ENCODE measurements at regions not wholly inside any gene's neighbourhood (a gene's known extent, or its start where the extent isn't known, plus 50 kb on each side); places are given as distances from the start of the nearest gene placed in this dataset.

GRCh38 chr17:72303787-72304733, 183.2 kb downstream of the SOX9 start:
- no peak overlapping the region for H3K4me3 ChIP-seq (ENCODE audit: low read length)
- no peak for TF ChIP-seq CTCF (conservative IDR thresholded peaks at IDR 0.05; ENCODE audit: low read depth, low read length)
- no peak for DNase-seq (ENCODE audit: low read depth)

GRCh38 chr17:72304859-72305258, 184.0 kb downstream of the SOX9 start:
- DNase-seq (ENCODE audit: low read depth), result no peak
- TF ChIP-seq CTCF (conservative IDR thresholded peaks at IDR 0.05; ENCODE audit: low read depth, low read length), result no peak
- H3K4me3 ChIP-seq (ENCODE audit: low read length), result no peak overlapping the region

- H3K4me3 ChIP-seq (ENCODE audit: low read length), result no peak overlapping the region
- no peak for DNase-seq (ENCODE audit: low read depth)
- TF ChIP-seq CTCF (conservative IDR thresholded peaks at IDR 0.05; ENCODE audit: low read depth, low read length), result no peak
Observed at GRCh38 chr17:72305472-72305871, 184.7 kb downstream of the SOX9 start.

GRCh38 chr17:72306037-72306436, 185.2 kb downstream of the SOX9 start:
- H3K4me3 ChIP-seq (ENCODE audit: low read length), result no peak overlapping the region
- no peak for DNase-seq (ENCODE audit: low read depth)
- TF ChIP-seq CTCF (conservative IDR thresholded peaks at IDR 0.05; ENCODE audit: low read depth, low read length), result no peak

- TF ChIP-seq CTCF (conservative IDR thresholded peaks at IDR 0.05; ENCODE audit: low read depth, low read length), result no peak
- DNase-seq (ENCODE audit: low read depth), result no peak
- no peak overlapping the region for H3K4me3 ChIP-seq (ENCODE audit: low read length)
Observed at GRCh38 chr17:72307836-72308235, 187.0 kb downstream of the SOX9 start.

GRCh38 chr17:72308744-72309385, 188.0 kb downstream of the SOX9 start:
- no peak overlapping the region for H3K4me3 ChIP-seq (ENCODE audit: low read length)
- TF ChIP-seq CTCF (conservative IDR thresholded peaks at IDR 0.05; ENCODE audit: low read depth, low read length), result no peak
- DNase-seq (ENCODE audit: low read depth), result no peak
